Psoas muscle (tissue), 7 donors: ENCODE measurements at regions not wholly inside any gene's neighbourhood (a gene's known extent, or its start where the extent isn't known, plus 50 kb on each side); places are given as distances from the start of the nearest gene placed in this dataset.
A peak's percentile ranks its signal among the peaks of the same experiment; 100 is the strongest.

Experiments
- ATAC-seq, 4 donors: fragments of 200-7000 bp; cut with Tn5 transposase; one replicate each; pipeline ENCODE4 v1.9.1; 2020; ENCODE audit warnings: moderate library complexity in 3 of 4, mild to moderate bottlenecking in 2 of 4
- DNase-seq, 2 donors: peaks; one replicate each; pipeline ENCODE4 v3.0.0-alpha.2; 2020
- H3K27ac ChIP-seq: fragments of 200-600 bp; one replicate; pipeline ENCODE4 v1.8.0; 2022
- H3K27me3 ChIP-seq, 3 donors: fragments of 200-600 bp in 1 of 3; one replicate each; pipeline versions ENCODE4 v1.6.1 to v1.8.0; 2013 to 2022; ENCODE audit warnings: low read length in 2 of 3, mild to moderate bottlenecking in 2 of 3, moderate library complexity in 1 of 3; ENCODE audit not compliant: insufficient read depth in 3 of 3
- H3K36me3 ChIP-seq, 2 donors: fragments of 200-600 bp in 1 of 2; one replicate each; pipeline versions ENCODE4 v1.6.1 to v1.8.0; 2013 to 2022; ENCODE audit warnings: low read depth in 1 of 2, mild to moderate bottlenecking in 1 of 2, moderate library complexity in 1 of 2; ENCODE audit not compliant: insufficient read depth in 1 of 2
- H3K4me1 ChIP-seq: fragments of 200-600 bp; one replicate; pipeline ENCODE4 v1.8.0; 2022
- H3K4me3 ChIP-seq: fragments of 200-600 bp; one replicate; pipeline ENCODE4 v1.8.0; 2022; ENCODE audit warnings: mild to moderate bottlenecking
- H3K9me3 ChIP-seq: fragments of 200-600 bp; one replicate; pipeline ENCODE4 v1.8.0; 2022
- WGBS, 3 donors: extraction: QIAGEN DNeasy Blood & Tissue Kit; methylation state at CpG; one replicate each; pipeline versions ENCODE4 v1.1.6 to v1.1.7; 2013; 5-methylcytosine and 5-hydroxymethylcytosine counted together
- intact Hi-C, 2 donors: fragments of 100-400 bp; cut with DNase I; formaldehyde crosslinking; loops; one replicate each; pipeline versions ENCODE4 v1.11.0 to v1.14.2; 2022
- TF ChIP-seq, protein P1 (sequence below): fragments of 200-600 bp; IDR thresholded peaks from one replicate; pipeline ENCODE4 v1.8.0; 2022; ENCODE audit warnings: antibody characterized with exemption
- donor health status: healthy with polysubstance abuse.
- donor health status: DM: no; HTN: no; CAD: no; lungs with moderate emphysema.
- donor health status: Bipolar disorder and iron deficiency.
- donor health status: healthy.
- donor health status: DM: yes; HTN: yes; CAD: no.
- donor health status: DM: no; HTN: no; CAD: no.
- donor health status: DM: yes; HTN: yes; CAD: no.

DNA sequence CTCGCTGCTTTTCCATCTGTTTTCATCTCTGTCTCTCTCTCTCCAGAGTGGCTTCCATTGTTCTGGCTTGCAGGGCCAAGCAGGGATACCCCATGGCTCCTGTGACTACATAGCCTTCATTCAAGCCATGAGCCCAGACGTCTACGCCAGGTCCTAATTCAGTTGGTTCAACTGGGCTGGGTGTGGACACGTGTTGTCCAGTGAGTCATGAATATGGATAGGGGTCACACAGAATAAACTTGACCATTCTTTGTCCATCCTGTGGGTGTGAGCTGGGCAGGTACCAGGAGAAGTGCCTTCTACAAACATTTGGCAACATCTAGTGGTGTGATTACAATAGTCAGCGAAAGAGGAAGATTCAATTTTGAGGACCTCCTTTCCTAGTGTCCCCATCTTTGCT is 96.9 kb upstream of the ARMC2 start:
- TF ChIP-seq, protein P1, sequence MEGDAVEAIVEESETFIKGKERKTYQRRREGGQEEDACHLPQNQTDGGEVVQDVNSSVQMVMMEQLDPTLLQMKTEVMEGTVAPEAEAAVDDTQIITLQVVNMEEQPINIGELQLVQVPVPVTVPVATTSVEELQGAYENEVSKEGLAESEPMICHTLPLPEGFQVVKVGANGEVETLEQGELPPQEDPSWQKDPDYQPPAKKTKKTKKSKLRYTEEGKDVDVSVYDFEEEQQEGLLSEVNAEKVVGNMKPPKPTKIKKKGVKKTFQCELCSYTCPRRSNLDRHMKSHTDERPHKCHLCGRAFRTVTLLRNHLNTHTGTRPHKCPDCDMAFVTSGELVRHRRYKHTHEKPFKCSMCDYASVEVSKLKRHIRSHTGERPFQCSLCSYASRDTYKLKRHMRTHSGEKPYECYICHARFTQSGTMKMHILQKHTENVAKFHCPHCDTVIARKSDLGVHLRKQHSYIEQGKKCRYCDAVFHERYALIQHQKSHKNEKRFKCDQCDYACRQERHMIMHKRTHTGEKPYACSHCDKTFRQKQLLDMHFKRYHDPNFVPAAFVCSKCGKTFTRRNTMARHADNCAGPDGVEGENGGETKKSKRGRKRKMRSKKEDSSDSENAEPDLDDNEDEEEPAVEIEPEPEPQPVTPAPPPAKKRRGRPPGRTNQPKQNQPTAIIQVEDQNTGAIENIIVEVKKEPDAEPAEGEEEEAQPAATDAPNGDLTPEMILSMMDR, result no peak
- H3K4me3 ChIP-seq, result no peak overlapping the region
- H3K4me1 ChIP-seq, result peaks cover 12% of the 10 kb centered on the region
- H3K27me3 ChIP-seq, result no peaks in the 10 kb centered on the region
- DNase-seq (no peak), ATAC-seq (no peak)
- no peak overlapping the region for H3K27ac ChIP-seq
- no peaks in the 10 kb centered on the region for H3K36me3 ChIP-seq
- 91 to 95% (median 94%) methylated on average over 5 of the region's 5 CpGs for WGBS, 3 donors
- H3K9me3 ChIP-seq, result no peaks in the 10 kb centered on the region
- intact Hi-C loops, result no loop called here

DNA sequence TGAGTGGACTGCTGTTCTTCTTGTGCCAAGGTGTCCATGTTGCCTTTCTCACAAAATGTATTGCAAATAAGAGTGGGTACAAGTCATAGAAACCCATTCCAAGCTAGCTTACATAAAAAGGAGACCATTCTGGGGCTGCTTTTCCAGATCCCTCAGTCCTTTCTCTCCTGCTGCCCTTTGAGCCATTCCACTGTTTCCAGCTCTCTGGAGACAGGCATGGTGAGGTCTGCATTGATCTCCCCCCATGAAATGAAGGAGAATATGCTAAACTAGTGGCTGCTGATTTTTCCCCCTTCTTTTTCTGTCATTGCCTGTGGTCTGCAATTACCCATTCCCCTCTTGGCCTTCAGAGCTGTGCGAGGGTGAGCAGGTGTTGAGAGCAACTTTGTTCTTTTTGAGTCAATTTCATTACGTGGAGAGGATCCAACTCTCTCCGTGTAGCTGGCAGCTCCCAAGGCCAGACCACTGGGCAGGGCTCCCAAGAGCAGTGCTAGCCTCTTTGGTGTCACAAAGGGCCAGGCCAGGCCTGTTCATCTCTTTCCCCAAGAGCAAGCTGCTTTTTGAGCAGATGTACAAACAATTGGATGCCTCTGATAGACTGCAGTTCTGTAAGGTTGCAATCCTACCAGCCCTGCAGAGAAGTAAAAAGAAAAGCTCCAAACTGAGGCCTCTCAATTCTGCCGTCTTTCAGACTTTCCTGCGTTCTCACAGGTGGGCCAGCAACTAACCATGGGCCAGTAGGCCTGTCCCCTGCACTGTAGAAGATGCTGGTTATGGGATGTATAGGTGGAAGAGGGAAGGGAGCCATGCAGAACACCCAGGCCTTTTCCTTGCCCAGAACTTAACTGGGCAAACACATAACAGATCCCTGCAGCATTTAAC is 96.1 kb upstream of the ARMC2 start:
- no peaks in the 10 kb centered on the region for H3K36me3 ChIP-seq
- no peaks in the 10 kb centered on the region for H3K27me3 ChIP-seq
- H3K27ac ChIP-seq, result no peak overlapping the region
- DNase-seq, result no peak
- H3K4me1 ChIP-seq, result peaks cover 14% of the 10 kb centered on the region
- no peaks in the 10 kb centered on the region for H3K9me3 ChIP-seq
- intact Hi-C loops, result no loop called here
- TF ChIP-seq, protein P1, result no peak
- WGBS, 3 donors, result 58 to 69% (median 61%) methylated on average over 5 of the region's 5 CpGs
- no peak for ATAC-seq
- H3K4me3 ChIP-seq, result no peak overlapping the region

DNA sequence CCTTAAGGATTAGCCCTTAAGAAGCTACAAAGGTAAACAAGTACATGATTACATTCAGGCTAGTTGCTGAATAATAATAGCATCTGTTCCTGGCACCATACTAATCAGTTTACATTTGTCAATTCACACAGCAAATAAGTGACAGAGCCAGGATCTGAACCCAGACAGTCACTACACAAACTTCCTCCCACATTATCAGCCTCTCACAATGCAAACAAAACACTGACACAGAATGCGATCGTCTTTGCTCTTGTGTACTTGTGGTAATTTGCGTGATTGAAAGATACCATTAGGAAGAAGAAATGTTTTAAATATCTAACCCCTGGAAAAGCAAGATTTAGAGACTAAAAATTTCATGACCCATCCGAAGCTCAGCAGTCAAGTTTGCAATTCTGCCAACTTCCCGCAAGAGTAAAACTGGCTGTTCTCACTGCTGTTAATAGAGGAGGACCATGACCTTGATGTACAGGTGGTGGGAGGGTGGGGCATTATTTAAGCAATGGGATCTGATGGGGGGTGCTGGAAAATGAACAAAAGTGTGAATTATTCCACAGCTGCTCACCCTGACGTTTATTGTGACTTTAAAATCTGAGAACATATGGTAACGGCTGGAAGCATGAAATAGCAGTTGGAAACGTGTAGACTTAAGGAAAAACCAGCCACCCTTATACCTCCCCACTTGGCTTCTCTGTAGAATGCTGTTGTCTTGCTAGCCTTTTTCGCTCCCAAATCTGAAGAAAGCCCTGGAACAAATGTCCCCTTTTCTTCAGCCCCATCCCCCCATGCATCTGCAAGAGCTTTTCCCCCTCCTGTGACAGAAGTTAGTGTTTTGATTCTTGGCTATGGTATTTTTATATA is 95.3 kb upstream of the ARMC2 start:
- peaks cover 14% of the 10 kb centered on the region for H3K4me1 ChIP-seq
- no peaks in the 10 kb centered on the region for H3K27me3 ChIP-seq
- WGBS, 3 donors, result 70 to 82% (median 77%) methylated on average over 9 of the region's 9 CpGs
- DNase-seq (no peak), ATAC-seq (no peak)
- TF ChIP-seq, protein P1, result no peak
- H3K27ac ChIP-seq, result no peak overlapping the region
- H3K9me3 ChIP-seq, result no peaks in the 10 kb centered on the region
- no peak overlapping the region for H3K4me3 ChIP-seq
- no peaks in the 10 kb centered on the region for H3K36me3 ChIP-seq
- intact Hi-C loops, result no loop called here

DNA sequence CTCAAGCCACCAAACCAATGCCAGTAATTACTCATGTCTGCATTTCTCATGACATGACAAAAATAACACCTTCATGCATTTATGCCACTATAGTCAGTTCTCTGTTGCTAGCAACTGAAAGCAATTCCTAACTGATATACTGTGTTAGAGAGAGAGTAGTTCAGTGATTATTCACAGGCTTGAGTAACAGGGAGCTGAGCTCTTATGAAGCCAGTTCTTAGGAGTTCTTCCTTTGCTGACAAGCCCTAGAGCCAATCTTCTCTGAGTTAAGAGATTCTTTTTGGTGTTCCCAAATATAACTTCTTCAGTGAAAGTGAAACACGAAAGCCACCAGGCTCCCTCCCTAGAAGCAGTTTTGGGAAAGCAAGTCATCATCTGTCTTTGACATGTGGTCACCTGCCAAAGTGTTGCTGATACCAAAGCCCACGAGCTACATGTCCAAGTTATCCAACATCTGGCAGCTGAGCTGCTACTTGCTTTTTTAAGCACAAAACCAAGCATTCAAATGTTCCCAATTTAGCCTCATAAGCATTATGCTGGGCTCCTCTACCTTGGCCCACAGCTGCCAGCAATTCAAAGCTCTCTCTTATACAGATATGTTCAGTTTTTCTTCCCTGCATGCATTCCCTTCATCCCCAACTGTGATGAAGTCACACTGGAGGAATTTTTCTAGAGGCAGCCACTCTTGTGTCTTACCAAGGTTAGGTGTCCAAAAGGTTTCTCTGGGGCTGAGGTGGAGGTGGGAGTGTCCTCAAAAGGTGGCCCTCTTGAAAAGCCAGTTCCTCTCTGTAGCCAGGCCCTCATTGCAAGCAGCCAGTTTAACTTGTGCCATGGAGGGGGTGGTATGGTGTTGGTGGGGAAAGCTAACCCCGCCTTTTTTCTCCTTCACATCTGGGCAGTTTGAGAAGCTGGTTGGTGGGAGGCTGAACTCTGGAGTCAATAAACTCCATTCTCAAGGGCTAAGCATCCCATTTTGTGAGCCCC is 92.7 kb upstream of the ARMC2 start:
- DNase-seq (no peak), ATAC-seq (peak in 2 of 4 donors; percentile 73 to 79)
- TF ChIP-seq, protein P1, result no peak
- WGBS, 3 donors, result 37 to 44% (median 39%) methylated on average over 3 of the region's 3 CpGs
- intact Hi-C loops, result no loop called here
- Histone ChIP-seq H3K36me3 (no peaks in the 10 kb centered on the region), H3K27ac (peak overlapping the region; percentile 50), H3K27me3 (no peaks in the 10 kb centered on the region), H3K4me1 (peaks cover 19% of the 10 kb centered on the region), H3K4me3 (no peak overlapping the region), H3K9me3 (no peaks in the 10 kb centered on the region)
